Ammon's horn (tissue), 1 donor: ENCODE measurements at regions not wholly inside any gene's neighbourhood (a gene's known extent, or its start where the extent isn't known, plus 50 kb on each side); places are given as distances from the start of the nearest gene placed in this dataset.
A peak's percentile ranks its signal among the peaks of the same experiment; 100 is the strongest.
"Not testable (repeated sequence)": the region's sequence is repeated elsewhere in the genome, so short reads cannot be mapped to it uniquely, and the experiment has no call there.

ENCODE experiments used
- DNase-seq: peaks from one replicate; pipeline ENCODE4 v3.0.0-alpha.2; 2016; ENCODE audit warnings: low spot score

- no peak for DNase-seq
These were observed 128.8 kb downstream of the TEX36 start for GRCh38 chr10:125554016-125554703.

- no peak for DNase-seq
These were observed 129.9 kb downstream of the TEX36 start for GRCh38 chr10:125553091-125553490.

GRCh38 chr10:125551247-125551646, 131.7 kb downstream of the TEX36 start:
- no peak for DNase-seq

- no peak for DNase-seq
These were observed 132.6 kb downstream of the TEX36 start for GRCh38 chr10:125550362-125550761.

- DNase-seq = no peak
These were observed 133.3 kb downstream of the TEX36 start for GRCh38 chr10:125549653-125550052.

GRCh38 chr10:125548878-125549277, 134.1 kb downstream of the TEX36 start:
- DNase-seq = no peak

- no peak for DNase-seq
These were observed 134.6 kb downstream of the TEX36 start for GRCh38 chr10:125548356-125548755.

- DNase-seq = no peak
These were observed 135.8 kb downstream of the TEX36 start for GRCh38 chr10:125547010-125547650.

- no peak for DNase-seq
These were observed 139.2 kb downstream of the TEX36 start for GRCh38 chr10:125543796-125544195.

- peak; percentile 39 for DNase-seq
These were observed 143.8 kb downstream of the TEX36 start for GRCh38 chr10:125538947-125539731.

GRCh38 chr10:125536236-125536635, 146.7 kb downstream of the TEX36 start:
- DNase-seq = no peak

GRCh38 chr10:125535559-125535958, 147.4 kb downstream of the TEX36 start:
- peak; percentile 33 for DNase-seq

- DNase-seq = no peak
These were observed 148.4 kb downstream of the TEX36 start for GRCh38 chr10:125534515-125534914.

- no peak for DNase-seq
These were observed 149.1 kb downstream of the TEX36 start for GRCh38 chr10:125533866-125534265.

GRCh38 chr10:125531465-125531864, 151.5 kb downstream of the TEX36 start:
- DNase-seq = peak; percentile 43

- no peak for DNase-seq
These were observed 159.6 kb downstream of the TEX36 start for GRCh38 chr10:125523347-125523746.

GRCh38 chr10:125521721-125522680, 161.0 kb downstream of the TEX36 start:
- DNase-seq = no peak

GRCh38 chr10:125520968-125521367, 162.0 kb downstream of the TEX36 start:
- no peak for DNase-seq

GRCh38 chr10:125518397-125518796, 164.6 kb downstream of the TEX36 start:
- DNase-seq = not testable (repeated sequence)

GRCh38 chr10:125515571-125515970, 167.4 kb downstream of the TEX36 start:
- no peak for DNase-seq

- DNase-seq = no peak
These were observed 168.5 kb downstream of the TEX36 start for GRCh38 chr10:125514206-125515162.
